B cell (primary cell): ENCODE measurements at regions not wholly inside any gene's neighbourhood (a gene's known extent, or its start where the extent isn't known, plus 50 kb on each side); places are given as distances from the start of the nearest gene placed in this dataset.

ENCODE experiments used
- ATAC-seq: fragments of 200-7000 bp; cut with Tn5 transposase; one replicate; pipeline ENCODE4 v1.10.0; 2021; ENCODE audit warnings: low read depth, mild to moderate bottlenecking, moderate number of reproducible peaks, moderate library complexity
- CTCF ChIA-PET: fragments of 350-600 bp; sonication (Branson Sonifier 250); formaldehyde crosslinking; loops from one replicate; lab custom pipeline; 2021; ENCODE audit warnings: antibody characterized with exemption, inconsistent platforms; lab: Charles Lee
- POLR2A ChIA-PET: fragments of 350-600 bp; sonication (Branson Sonifier 250); formaldehyde crosslinking; loops from one replicate; lab custom pipeline; 2021; ENCODE audit warnings: antibody characterized with exemption; lab: Charles Lee
- DNase-seq: peaks from one replicate; pipeline ENCODE4 v3.0.0; 2013
- H2AFZ ChIP-seq: 2 replicates; pipeline ENCODE4 v1.6.1; 2012; ENCODE audit warnings: mild to moderate bottlenecking, low read depth, low read length; ENCODE audit not compliant: insufficient read depth, poor library complexity, severe bottlenecking
- H3K27ac ChIP-seq, 2 donors: 1 replicate in 1 of 2; 2 replicates in 1 of 2; pipeline ENCODE4 v1.5.1; 2012 to 2013; ENCODE audit warnings: low read length in 2 of 2, mild to moderate bottlenecking in 2 of 2, moderate library complexity in 1 of 2
- H3K27me3 ChIP-seq, 4 experiments: fragments of 200-600 bp in 1 of 4; sonication (generic) in 1 of 4; replicated peaks in 1 of 4; 1 replicate in 2 of 4; 2 replicates in 2 of 4; pipeline versions ENCODE4 v1.6.1 to v1.7.0; 2013 to 2016; ENCODE audit warnings: low read length in 3 of 4, mild to moderate bottlenecking in 2 of 4, mixed read lengths in 1 of 4, moderate library complexity in 1 of 4; ENCODE audit not compliant: insufficient read depth in 4 of 4, control insufficient read depth in 3 of 4; ENCODE audit errors: control extremely low read depth in 1 of 4
- H3K36me3 ChIP-seq, 2 experiments: replicated peaks in 1 of 2; 1 replicate in 1 of 2; 2 replicates in 1 of 2; pipeline versions ENCODE4 v1.6.1 to v1.7.1; 2013; ENCODE audit warnings: low read length in 1 of 2; ENCODE audit not compliant: insufficient read depth in 2 of 2, control insufficient read depth in 1 of 2; ENCODE audit errors: control extremely low read depth in 1 of 2, extremely low read depth in 1 of 2
- H3K4me1 ChIP-seq, 2 donors: fragments of 200-600 bp in 1 of 2; sonication (generic) in 1 of 2; 1 replicate in 1 of 2; 2 replicates in 1 of 2; pipeline versions ENCODE4 v1.5.1 to v1.6.1; 2013 to 2017; ENCODE audit warnings: low read length in 2 of 2; ENCODE audit not compliant: control insufficient read depth in 2 of 2, insufficient read depth in 2 of 2
- H3K4me2 ChIP-seq: replicated peaks from 2 replicates; pipeline ENCODE3; 2012; ENCODE audit warnings: mild to moderate bottlenecking, low read depth, low read length; ENCODE audit not compliant: poor library complexity, severe bottlenecking
- H3K4me3 ChIP-seq, 5 experiments: fragments of 200-600 bp in 1 of 5; sonication (generic) in 1 of 5; 1 replicate in 3 of 5; 2 replicates in 2 of 5; pipeline versions ENCODE4 v1.5.1 to v1.7.0; 2011 to 2016; ENCODE audit warnings: low read length in 4 of 5, mild to moderate bottlenecking in 4 of 5, low read depth in 2 of 5, control low read depth in 1 of 5, moderate library complexity in 1 of 5; ENCODE audit not compliant: insufficient read depth in 1 of 5; ENCODE audit errors: control extremely low read depth in 1 of 5, extremely low read depth in 1 of 5
- H3K79me2 ChIP-seq: fragments of 200-600 bp; sonication (generic); one replicate; pipeline ENCODE4 v1.6.0; 2016; ENCODE audit warnings: low read length; ENCODE audit not compliant: control insufficient read depth, insufficient read depth
- H3K9ac ChIP-seq: fragments of 200-600 bp; sonication (generic); 2 replicates; pipeline ENCODE4 v1.6.1; 2017; ENCODE audit warnings: mild to moderate bottlenecking, low read length, moderate library complexity
- H3K9me3 ChIP-seq, 3 donors: one replicate each; pipeline versions ENCODE4 v1.6.1 to v1.7.1; 2013; ENCODE audit warnings: low read length in 2 of 3; ENCODE audit not compliant: control insufficient read depth in 2 of 3, insufficient read depth in 1 of 3; ENCODE audit errors: control extremely low read depth in 1 of 3
- H4K20me1 ChIP-seq: 2 replicates; pipeline ENCODE4 v1.6.0; 2012; ENCODE audit warnings: mild to moderate bottlenecking, low read length; ENCODE audit not compliant: insufficient read depth, control insufficient read depth, poor library complexity, severe bottlenecking
- H3K27ac Mint-ChIP-seq: one replicate; pipeline ENCODE4 v1.8.0; 2021; ENCODE audit warnings: mixed read lengths
- H3K27me3 Mint-ChIP-seq: one replicate; pipeline ENCODE4 v1.8.0; 2021; ENCODE audit warnings: mixed read lengths
- H3K4me1 Mint-ChIP-seq: one replicate; pipeline ENCODE4 v1.8.0; 2021; ENCODE audit warnings: mixed read lengths
- H3K4me3 Mint-ChIP-seq: one replicate; pipeline ENCODE4 v1.8.0; 2021; ENCODE audit warnings: mixed read lengths
- H3K9me3 Mint-ChIP-seq: one replicate; pipeline ENCODE4 v1.8.0; 2022; ENCODE audit warnings: mixed read lengths; ENCODE audit not compliant: insufficient read depth
- EZH2 ChIP-seq: IDR thresholded peaks from 2 replicates; pipeline ENCODE4 v1.6.1; 2012; ENCODE audit warnings: borderline replicate concordance, low read depth, mild to moderate bottlenecking, moderate library complexity, low read length; ENCODE audit not compliant: insufficient read depth, poor library complexity, severe bottlenecking
- WGBS: methylation state at CpG from one replicate; pipeline ENCODE4 v1.1.5; 2013; ENCODE audit warnings: missing lambda C conversion rate; ENCODE audit not compliant: insufficient coverage; 5-methylcytosine and 5-hydroxymethylcytosine counted together
- intact Hi-C: fragments of 100-400 bp; cut with micrococcal nuclease; formaldehyde crosslinking; loops from one replicate; pipeline ENCODE4 v1.10.0; 2022
- TF ChIP-seq, protein P1 (sequence below): fragments of 200-600 bp; IDR thresholded peaks from one replicate; pipeline ENCODE4 v1.8.0; 2022; ENCODE audit warnings: antibody characterized with exemption, mild to moderate bottlenecking

DNA sequence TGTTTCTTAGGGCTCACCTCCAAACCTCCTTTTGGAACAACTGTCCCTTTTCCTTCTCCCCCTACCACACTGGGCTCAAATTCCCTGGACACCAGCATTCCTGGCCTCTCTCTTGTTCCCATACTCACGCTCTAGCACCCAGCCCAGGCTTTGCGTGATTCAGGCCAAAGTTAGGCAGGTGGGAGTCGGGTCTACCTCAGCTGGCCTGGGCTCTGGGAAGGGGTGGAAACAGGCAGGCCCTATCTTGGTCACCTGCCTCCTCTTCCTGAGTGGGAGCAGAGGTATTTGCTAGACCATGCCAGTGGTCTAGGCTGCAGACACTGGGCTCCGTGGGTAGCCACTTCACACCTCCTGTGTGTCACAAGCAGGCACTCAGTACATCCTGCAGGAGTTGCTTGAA, 211.1 kb upstream of the MAMLD1 start:
- intact Hi-C loops = no loop called here
- TF ChIP-seq, protein P1, sequence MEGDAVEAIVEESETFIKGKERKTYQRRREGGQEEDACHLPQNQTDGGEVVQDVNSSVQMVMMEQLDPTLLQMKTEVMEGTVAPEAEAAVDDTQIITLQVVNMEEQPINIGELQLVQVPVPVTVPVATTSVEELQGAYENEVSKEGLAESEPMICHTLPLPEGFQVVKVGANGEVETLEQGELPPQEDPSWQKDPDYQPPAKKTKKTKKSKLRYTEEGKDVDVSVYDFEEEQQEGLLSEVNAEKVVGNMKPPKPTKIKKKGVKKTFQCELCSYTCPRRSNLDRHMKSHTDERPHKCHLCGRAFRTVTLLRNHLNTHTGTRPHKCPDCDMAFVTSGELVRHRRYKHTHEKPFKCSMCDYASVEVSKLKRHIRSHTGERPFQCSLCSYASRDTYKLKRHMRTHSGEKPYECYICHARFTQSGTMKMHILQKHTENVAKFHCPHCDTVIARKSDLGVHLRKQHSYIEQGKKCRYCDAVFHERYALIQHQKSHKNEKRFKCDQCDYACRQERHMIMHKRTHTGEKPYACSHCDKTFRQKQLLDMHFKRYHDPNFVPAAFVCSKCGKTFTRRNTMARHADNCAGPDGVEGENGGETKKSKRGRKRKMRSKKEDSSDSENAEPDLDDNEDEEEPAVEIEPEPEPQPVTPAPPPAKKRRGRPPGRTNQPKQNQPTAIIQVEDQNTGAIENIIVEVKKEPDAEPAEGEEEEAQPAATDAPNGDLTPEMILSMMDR = no peak
- TF ChIP-seq EZH2 = no peak
- no peak overlapping the region for H3K27ac ChIP-seq
- WGBS = 83% methylated on average over 2 of the region's 4 CpGs
- no peak overlapping the region for H3K4me2 ChIP-seq
- ChIA-PET POLR2A (no interaction called here), CTCF (no interaction called here)
- ATAC-seq (no peak), DNase-seq (no peak)
- H3K4me3 ChIP-seq = no peak overlapping the region
- H3K79me2 ChIP-seq = no peaks in the 10 kb centered on the region
- H3K27ac Mint-ChIP-seq = no peak overlapping the region
- no peaks in the 10 kb centered on the region for H3K27me3 ChIP-seq
- H3K27me3 Mint-ChIP-seq = no peaks in the 10 kb centered on the region
- no peaks in the 10 kb centered on the region for H3K36me3 ChIP-seq
- no peaks in the 10 kb centered on the region for H3K9me3 Mint-ChIP-seq
- no peaks in the 10 kb centered on the region for H3K9me3 ChIP-seq
- H3K4me3 Mint-ChIP-seq = no peak overlapping the region
- no peak overlapping the region for H3K9ac ChIP-seq
- H2AFZ ChIP-seq = no peak overlapping the region
- H3K4me1 ChIP-seq = no peaks in the 10 kb centered on the region
- no peaks in the 10 kb centered on the region for H4K20me1 ChIP-seq
- H3K4me1 Mint-ChIP-seq = no peaks in the 10 kb centered on the region

DNA sequence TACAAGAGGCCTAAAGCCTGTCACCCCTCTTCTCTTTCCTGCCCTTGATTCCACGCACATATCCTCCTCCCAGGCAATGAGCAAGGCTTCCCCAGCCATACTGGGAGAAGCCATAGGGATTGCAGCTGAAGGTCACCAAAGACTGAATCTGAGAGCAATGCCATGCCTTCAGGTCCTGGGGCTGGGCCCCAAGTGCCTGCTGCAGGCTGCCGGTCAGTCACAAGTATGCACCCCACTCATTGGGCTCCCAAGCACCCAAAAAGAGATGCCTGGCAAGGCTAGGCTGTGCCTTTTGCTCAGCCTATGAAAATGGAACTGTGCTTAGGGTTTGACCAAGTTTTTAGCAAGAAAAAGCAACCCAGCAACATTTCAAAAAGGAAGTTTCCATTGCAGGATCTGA, 210.6 kb upstream of the MAMLD1 start:
- Mint-ChIP-seq H3K9me3 (no peaks in the 10 kb centered on the region), H3K27me3 (no peaks in the 10 kb centered on the region), H3K4me3 (no peak overlapping the region), H3K27ac (no peak overlapping the region), H3K4me1 (no peaks in the 10 kb centered on the region)
- POLR2A ChIA-PET = no interaction called here
- DNase-seq = no peak
- CTCF ChIA-PET = no interaction called here
- H4K20me1 ChIP-seq = no peaks in the 10 kb centered on the region
- H3K9me3 ChIP-seq = no peaks in the 10 kb centered on the region
- H3K27ac ChIP-seq = no peak overlapping the region
- no peak overlapping the region for H3K9ac ChIP-seq
- H3K4me3 ChIP-seq = no peak overlapping the region
- TF ChIP-seq, protein P1 = no peak
- no peak for TF ChIP-seq EZH2
- intact Hi-C loops = no loop called here
- WGBS = no CpG with 5 or more reads among the region's 2 CpGs
- no peaks in the 10 kb centered on the region for H3K27me3 ChIP-seq
- H2AFZ ChIP-seq = no peak overlapping the region
- no peaks in the 10 kb centered on the region for H3K4me1 ChIP-seq
- H3K4me2 ChIP-seq = no peak overlapping the region
- no peaks in the 10 kb centered on the region for H3K36me3 ChIP-seq
- ATAC-seq = no peak
- H3K79me2 ChIP-seq = no peaks in the 10 kb centered on the region
